Adrenal gland (tissue), 9 donors: ENCODE measurements at regions not wholly inside any gene's neighbourhood (a gene's known extent, or its start where the extent isn't known, plus 50 kb on each side); places are given as distances from the start of the nearest gene placed in this dataset.

ENCODE experiments used
- DNase-seq, 7 donors: peaks; one replicate each; pipeline ENCODE4 v3.0.0-alpha.2; 2019 to 2020
- H3K27ac ChIP-seq, 5 donors: fragments of 200-600 bp; sonication (generic) in 4 of 5; 1 replicate in 3 of 5; 2 replicates in 2 of 5; pipeline versions ENCODE4 v1.5.1 to v1.8.0; 2016 to 2020; ENCODE audit warnings: mild to moderate bottlenecking in 1 of 5
- H3K27me3 ChIP-seq: fragments of 200-600 bp; 2 replicates; pipeline ENCODE4 v1.8.0; 2021
- H3K36me3 ChIP-seq, 2 donors: fragments of 200-600 bp; replicated peaks in 1 of 2; 1 replicate in 1 of 2; 2 replicates in 1 of 2; pipeline versions ENCODE4 v1.5.1 to v1.8.0; 2018 to 2022
- H3K4me1 ChIP-seq, 2 donors: fragments of 200-600 bp; replicated peaks in 1 of 2; 1 replicate in 1 of 2; 2 replicates in 1 of 2; pipeline versions ENCODE4 v1.5.1 to v1.8.0; 2018 to 2021
- H3K4me3 ChIP-seq, 4 donors: fragments of 200-600 bp; sonication (generic) in 3 of 4; one replicate each; pipeline ENCODE4 v1.5.1; 2016 to 2018
- H3K9me3 ChIP-seq, 3 donors: fragments of 200-600 bp; sonication (generic) in 1 of 3; replicated peaks in 1 of 3; 1 replicate in 2 of 3; 2 replicates in 1 of 3; pipeline versions ENCODE4 v1.5.1 to v1.8.0; 2016 to 2021
- CTCF ChIP-seq, 6 experiments: fragments of 450-650 bp in 4 of 6; fragments of 200-600 bp in 2 of 6; sonication (generic) in 1 of 6; IDR thresholded peaks; 1 replicate in 5 of 6; 2 replicates in 1 of 6; pipeline versions ENCODE4 v1.5.1 to v1.8.0; 2016 to 2021; ENCODE audit warnings: antibody characterized with exemption in 6 of 6, mild to moderate bottlenecking in 2 of 6, moderate library complexity in 1 of 6
- POLR2A ChIP-seq, 2 donors: fragments of 450-650 bp; IDR thresholded peaks; one replicate each; pipeline ENCODE4 v1.6.1; 2017; ENCODE audit warnings: antibody characterized with exemption in 2 of 2, mild to moderate bottlenecking in 2 of 2, moderate library complexity in 1 of 2
- WGBS, 4 donors: extraction: QIAGEN DNeasy Blood & Tissue Kit in 2 of 4; methylation state at CpG; one replicate each; pipeline versions ENCODE4 v1.1.5 to v1.1.7; 2013 to 2017; 5-methylcytosine and 5-hydroxymethylcytosine counted together
- intact Hi-C, 2 donors: fragments of 100-400 bp; cut with DNase I; formaldehyde crosslinking; loops; one replicate each; pipeline versions ENCODE4 v1.14.1 to v1.15.0; 2022 to 2023
- donor health status: healthy with polysubstance abuse.
- donor health status: Bipolar disorder and iron deficiency.
- donor health status: DM: yes; HTN: yes; CAD: no.
- donor health status: DM: no; HTN: no; CAD: no.
- donor health status: DM: no; HTN: no; CAD: no.

DNA sequence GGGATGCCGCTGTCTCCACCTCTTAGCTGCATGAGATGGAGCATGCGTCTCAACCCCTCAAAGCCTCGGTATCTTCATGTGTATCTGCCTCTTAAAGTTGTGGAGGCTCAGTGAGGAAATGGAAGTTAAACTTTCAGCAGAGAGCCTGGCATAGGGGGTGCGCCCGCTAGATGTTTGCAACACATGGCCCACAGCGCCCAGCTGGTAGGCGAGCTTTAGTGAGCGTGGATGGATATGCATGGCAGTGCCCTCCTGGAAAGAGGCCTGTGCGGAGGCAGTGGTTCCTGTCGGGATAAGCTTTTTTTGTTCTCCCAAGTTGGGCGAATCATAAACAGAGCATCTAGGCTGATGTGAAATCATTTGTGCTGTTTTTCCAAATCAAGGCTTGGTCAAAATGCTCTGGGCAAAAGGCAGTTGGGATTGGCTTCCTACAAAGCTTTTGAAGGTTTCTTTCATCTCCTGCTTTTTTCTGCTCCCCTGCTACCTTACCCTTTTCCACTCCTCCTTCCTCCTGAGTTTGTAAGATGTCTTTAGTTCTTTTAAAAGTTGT, 272.4 kb upstream of the TPM1 start:
- no peak overlapping the region for H3K4me3 ChIP-seq
- TF ChIP-seq CTCF (IDR thresholded peaks at IDR 0.05), result no peak
- no peak for TF ChIP-seq POLR2A (IDR thresholded peaks at IDR 0.05)
- DNase-seq, result no peak
- no peaks in the 10 kb centered on the region for H3K27me3 ChIP-seq
- peaks cover 0 to 16% of the 10 kb centered on the region in 2 donors for H3K36me3 ChIP-seq
- no peaks in the 10 kb centered on the region for H3K9me3 ChIP-seq
- H3K4me1 ChIP-seq, result no peaks in the 10 kb centered on the region
- intact Hi-C loops, result no loop called here
- no peak overlapping the region for H3K27ac ChIP-seq
- 94 to 97% (median 96%) methylated on average over 11 of the region's 11 CpGs for WGBS, 4 donors

GRCh38 chr15:62770752-62771151, 271.8 kb upstream of the TPM1 start:
- intact Hi-C loops, result no loop called here
- TF ChIP-seq POLR2A (IDR thresholded peaks at IDR 0.05), result no peak
- TF ChIP-seq CTCF (IDR thresholded peaks at IDR 0.05), result no peak
- Histone ChIP-seq H3K27ac (no peak overlapping the region), H3K4me3 (no peak overlapping the region), H3K4me1 (no peaks in the 10 kb centered on the region), H3K9me3 (no peaks in the 10 kb centered on the region), H3K27me3 (no peaks in the 10 kb centered on the region), H3K36me3 (peaks cover 0 to 16% of the 10 kb centered on the region in 2 donors)
- DNase-seq, result peak in 1 of 7 donors; percentile 66
- 72 to 78% (median 77%) methylated on average over 7 of the region's 7 CpGs for WGBS, 4 donors

- intact Hi-C loops, result no loop called here
- DNase-seq, result no peak
- Histone ChIP-seq H3K4me3 (no peak overlapping the region), H3K9me3 (no peaks in the 10 kb centered on the region), H3K27me3 (no peaks in the 10 kb centered on the region), H3K27ac (no peak overlapping the region), H3K4me1 (no peaks in the 10 kb centered on the region), H3K36me3 (peaks cover 0 to 14% of the 10 kb centered on the region in 2 donors)
- no peak for TF ChIP-seq CTCF (IDR thresholded peaks at IDR 0.05)
- no peak for TF ChIP-seq POLR2A (IDR thresholded peaks at IDR 0.05)
- 82 to 95% (median 84%) methylated on average over 2 of the region's 2 CpGs for WGBS, 4 donors
Observed at GRCh38 chr15:62771234-62771633, 271.3 kb upstream of the TPM1 start.

- no peaks in the 10 kb centered on the region for H3K4me1 ChIP-seq
- no peaks in the 10 kb centered on the region for H3K27me3 ChIP-seq
- no peak overlapping the region for H3K27ac ChIP-seq
- peaks cover 0 to 5% of the 10 kb centered on the region in 2 donors for H3K36me3 ChIP-seq
- DNase-seq, result no peak
- TF ChIP-seq CTCF (IDR thresholded peaks at IDR 0.05) (no peak), POLR2A (IDR thresholded peaks at IDR 0.05) (no peak)
- H3K9me3 ChIP-seq, result no peaks in the 10 kb centered on the region
- intact Hi-C loops, result no loop called here
- no peak overlapping the region for H3K4me3 ChIP-seq
- 92 to 96% (median 94%) methylated on average over 12 of the region's 12 CpGs for WGBS, 4 donors
Observed at GRCh38 chr15:62773369-62774165, 269.0 kb upstream of the TPM1 start.
